K562 (cell line): ENCODE measurements at regions not wholly inside any gene's neighbourhood (a gene's known extent, or its start where the extent isn't known, plus 50 kb on each side); places are given as distances from the start of the nearest gene placed in this dataset.

Experiments used
- CSDE1 ChIP-seq, 2 experiments: fragments of 450-650 bp; IDR thresholded peaks; 2 replicates each; pipeline ENCODE4 v1.6.1; 2016; ENCODE audit warnings: mild to moderate bottlenecking in 1 of 2
- ESRRB ChIP-seq: fragments of 250-450 bp; sonication (Bioruptor Pico); IDR thresholded peaks from 2 replicates; pipeline ENCODE4 v1.5.0; 2020; ENCODE audit warnings: mild to moderate bottlenecking, moderate library complexity, borderline replicate concordance
- FOXA1 ChIP-seq: fragments of 450-650 bp; IDR thresholded peaks from 2 replicates; pipeline ENCODE4 v1.6.1; 2016; ENCODE audit warnings: mild to moderate bottlenecking, borderline replicate concordance
- FOXJ3 ChIP-seq: sonication (generic); formaldehyde crosslinking; IDR thresholded peaks from 2 replicates; pipeline ENCODE4 v1.4.0; 2020; ENCODE audit warnings: mild to moderate bottlenecking, missing genetic modification reagents
- HES1 ChIP-seq: fragments of 450-650 bp; IDR thresholded peaks from 2 replicates; pipeline ENCODE4 v1.6.1; 2016; ENCODE audit warnings: low read depth, mild to moderate bottlenecking, moderate library complexity
- KLF16 ChIP-seq: IDR thresholded peaks from 2 replicates; pipeline ENCODE4 v1.6.1; 2016; ENCODE audit warnings: antibody characterized with exemption
- MCM3 ChIP-seq: fragments of 450-650 bp; IDR thresholded peaks from 2 replicates; pipeline ENCODE4 v1.6.1; 2016
- NFRKB ChIP-seq: fragments of 450-650 bp; IDR thresholded peaks from 2 replicates; pipeline ENCODE4 v1.6.1; 2016; ENCODE audit warnings: low read depth
- REST ChIP-seq, 2 experiments: fragments of 450-650 bp; formaldehyde crosslinking in 1 of 2; IDR thresholded peaks; 2 replicates each; pipeline versions ENCODE4 v1.4.0 to v1.6.1; 2014 to 2020; ENCODE audit warnings: mild to moderate bottlenecking in 2 of 2, borderline replicate concordance in 1 of 2, low read depth in 1 of 2
- TEAD2 ChIP-seq: fragments of 450-650 bp; IDR thresholded peaks from 2 replicates; pipeline ENCODE4 v1.6.1; 2016; ENCODE audit warnings: missing genetic modification characterization, control low read depth, missing compliant biosample characterization
- ZC3H11A ChIP-seq: IDR thresholded peaks from 2 replicates; pipeline ENCODE4 v1.6.1; 2012; ENCODE audit warnings: low read depth, low read length, improper control_type of control experiment
- ZNF124 ChIP-seq: sonication (generic); formaldehyde crosslinking; IDR thresholded peaks from 2 replicates; pipeline ENCODE4 v1.8.1; 2022; ENCODE audit warnings: missing genetic modification reagents
- ZNF253 ChIP-seq: fragments of 250-450 bp; sonication (Bioruptor Pico); conservative IDR thresholded peaks from 2 replicates; pipeline ENCODE4 v1.6.1; 2021; ENCODE audit warnings: mild to moderate bottlenecking
- TF ChIP-seq, protein P1 (sequence below): IDR thresholded peaks from 3 replicates; pipeline ENCODE4 v1.6.1; 2011; ENCODE audit warnings: borderline replicate concordance, mild to moderate bottlenecking, moderate library complexity; ENCODE audit not compliant: insufficient read length; ENCODE audit errors: extremely low read depth
- TF ChIP-seq, protein P2 (sequence below): fragments of 250-450 bp; sonication (Bioruptor Pico); IDR thresholded peaks from 2 replicates; pipeline ENCODE4 v1.8.0; 2022; ENCODE audit warnings: inconsistent platforms

GRCh38 chr22:22740560-22741276 is 96.3 kb downstream of the GGTLC2 start (continued):
- TF ChIP-seq, protein P1, sequence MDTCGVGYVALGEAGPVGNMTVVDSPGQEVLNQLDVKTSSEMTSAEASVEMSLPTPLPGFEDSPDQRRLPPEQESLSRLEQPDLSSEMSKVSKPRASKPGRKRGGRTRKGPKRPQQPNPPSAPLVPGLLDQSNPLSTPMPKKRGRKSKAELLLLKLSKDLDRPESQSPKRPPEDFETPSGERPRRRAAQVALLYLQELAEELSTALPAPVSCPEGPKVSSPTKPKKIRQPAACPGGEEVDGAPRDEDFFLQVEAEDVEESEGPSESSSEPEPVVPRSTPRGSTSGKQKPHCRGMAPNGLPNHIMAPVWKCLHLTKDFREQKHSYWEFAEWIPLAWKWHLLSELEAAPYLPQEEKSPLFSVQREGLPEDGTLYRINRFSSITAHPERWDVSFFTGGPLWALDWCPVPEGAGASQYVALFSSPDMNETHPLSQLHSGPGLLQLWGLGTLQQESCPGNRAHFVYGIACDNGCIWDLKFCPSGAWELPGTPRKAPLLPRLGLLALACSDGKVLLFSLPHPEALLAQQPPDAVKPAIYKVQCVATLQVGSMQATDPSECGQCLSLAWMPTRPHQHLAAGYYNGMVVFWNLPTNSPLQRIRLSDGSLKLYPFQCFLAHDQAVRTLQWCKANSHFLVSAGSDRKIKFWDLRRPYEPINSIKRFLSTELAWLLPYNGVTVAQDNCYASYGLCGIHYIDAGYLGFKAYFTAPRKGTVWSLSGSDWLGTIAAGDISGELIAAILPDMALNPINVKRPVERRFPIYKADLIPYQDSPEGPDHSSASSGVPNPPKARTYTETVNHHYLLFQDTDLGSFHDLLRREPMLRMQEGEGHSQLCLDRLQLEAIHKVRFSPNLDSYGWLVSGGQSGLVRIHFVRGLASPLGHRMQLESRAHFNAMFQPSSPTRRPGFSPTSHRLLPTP = no peak
- no peak for TF ChIP-seq KLF16
- TF ChIP-seq TEAD2 (tag) = peak; percentile 13; the same call in 1 of the 2 replicates
- no peak for TF ChIP-seq FOXJ3 (CRISPR knock-in tag)
- no peak for TF ChIP-seq ZC3H11A
- no peak for TF ChIP-seq REST (IDR thresholded peaks at IDR 0.05; ENCODE audit: borderline replicate concordance)
- TF ChIP-seq REST (CRISPR knock-in tag; IDR thresholded peaks at IDR 0.05; ENCODE audit: low read depth) = no peak
- 0 out of 2 replicates have a peak, but pooled peaks have one; percentile 6 for TF ChIP-seq ESRRB (CRISPR knock-in tag)
- TF ChIP-seq, protein P2, sequence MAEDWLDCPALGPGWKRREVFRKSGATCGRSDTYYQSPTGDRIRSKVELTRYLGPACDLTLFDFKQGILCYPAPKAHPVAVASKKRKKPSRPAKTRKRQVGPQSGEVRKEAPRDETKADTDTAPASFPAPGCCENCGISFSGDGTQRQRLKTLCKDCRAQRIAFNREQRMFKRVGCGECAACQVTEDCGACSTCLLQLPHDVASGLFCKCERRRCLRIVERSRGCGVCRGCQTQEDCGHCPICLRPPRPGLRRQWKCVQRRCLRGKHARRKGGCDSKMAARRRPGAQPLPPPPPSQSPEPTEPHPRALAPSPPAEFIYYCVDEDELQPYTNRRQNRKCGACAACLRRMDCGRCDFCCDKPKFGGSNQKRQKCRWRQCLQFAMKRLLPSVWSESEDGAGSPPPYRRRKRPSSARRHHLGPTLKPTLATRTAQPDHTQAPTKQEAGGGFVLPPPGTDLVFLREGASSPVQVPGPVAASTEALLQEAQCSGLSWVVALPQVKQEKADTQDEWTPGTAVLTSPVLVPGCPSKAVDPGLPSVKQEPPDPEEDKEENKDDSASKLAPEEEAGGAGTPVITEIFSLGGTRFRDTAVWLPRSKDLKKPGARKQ (CRISPR knock-in tag) = no peak
- no peak for TF ChIP-seq ZNF253
- 0 out of 2 replicates have a peak, but pooled peaks have one; percentile 26 for TF ChIP-seq NFRKB
- peak; percentile 87; the same call in 1 of the 2 replicates for TF ChIP-seq MCM3
- no peak for TF ChIP-seq CSDE1 (IDR thresholded peaks at IDR 0.05)
- no peak for TF ChIP-seq FOXA1
- TF ChIP-seq ZNF124 = no peak
- TF ChIP-seq HES1 = no peak
